ENCODE measurements at regions not wholly inside any gene's neighbourhood (a gene's known extent, or its start where the extent isn't known, plus 50 kb on each side); places are given as distances from the start of the nearest gene placed in this dataset.

- TF ChIP-seq CTCF (IDR thresholded peaks at IDR 0.05; ENCODE audit: low read depth, low read length, poor library complexity, severe bottlenecking), result no peak
- H3K9me3 ChIP-seq (ENCODE audit: control insufficient read depth, insufficient read depth, low read length), result no peaks in the 10 kb centered on the region
Measured at GRCh38 chr12:19837543-19837942, 398.3 kb downstream of the AEBP2 start.

GRCh38 chr12:19841451-19841850 is 402.2 kb downstream of the AEBP2 start:
- Histone ChIP-seq H3K4me2 (ENCODE audit: low read length) (no peak overlapping the region), H3K4me3 (ENCODE audit: low read length) (no peak overlapping the region), H3K4me1 (ENCODE audit: control insufficient read depth, low read length) (no peaks in the 10 kb centered on the region), H3F3A (ENCODE audit: control insufficient read depth, insufficient read depth) (no peaks in the 10 kb centered on the region), H3K79me2 (ENCODE audit: control insufficient read depth, low read length) (no peaks in the 10 kb centered on the region), H3K27ac (ENCODE audit: low read depth, low read length) (no peak overlapping the region), H3K9me3 (ENCODE audit: control insufficient read depth, insufficient read depth, low read length) (no peaks in the 10 kb centered on the region), H3K27me3 (ENCODE audit: control insufficient read depth, low read length) (no peaks in the 10 kb centered on the region; the same call in 1 of the 2 replicates), H4K20me1 (ENCODE audit: control insufficient read depth, insufficient read depth, low read depth, low read length) (no peaks in the 10 kb centered on the region), H3K36me3 (ENCODE audit: control insufficient read depth, low read length) (no peaks in the 10 kb centered on the region), H3K9me2 (replicated peaks; ENCODE audit: control insufficient read depth, low read length) (no peaks in the 10 kb centered on the region)
- no peak for TF ChIP-seq EZH2phosphoT487 (IDR thresholded peaks at IDR 0.05; ENCODE audit: borderline replicate concordance, low read length)
- TF ChIP-seq CTCF (IDR thresholded peaks at IDR 0.05; ENCODE audit: low read depth, low read length, poor library complexity, severe bottlenecking), result no peak

More at GRCh38 chr12:19837543-19837942, 398.3 kb downstream of the AEBP2 start:
- H3K4me3 ChIP-seq (ENCODE audit: low read length), result no peak overlapping the region
- no peaks in the 10 kb centered on the region; the same call in 1 of the 2 replicates for H3K27me3 ChIP-seq (ENCODE audit: control insufficient read depth, low read length)
- H3K9me2 ChIP-seq (replicated peaks; ENCODE audit: control insufficient read depth, low read length), result no peaks in the 10 kb centered on the region
- no peaks in the 10 kb centered on the region for H3K4me1 ChIP-seq (ENCODE audit: control insufficient read depth, low read length)
- H3K79me2 ChIP-seq (ENCODE audit: control insufficient read depth, low read length), result no peaks in the 10 kb centered on the region
- no peaks in the 10 kb centered on the region for H4K20me1 ChIP-seq (ENCODE audit: control insufficient read depth, insufficient read depth, low read depth, low read length)
- no peaks in the 10 kb centered on the region for H3K36me3 ChIP-seq (ENCODE audit: control insufficient read depth, low read length)
- H3K4me2 ChIP-seq (ENCODE audit: low read length), result no peak overlapping the region
- no peak overlapping the region for H3K27ac ChIP-seq (ENCODE audit: low read depth, low read length)
- H3F3A ChIP-seq (ENCODE audit: control insufficient read depth, insufficient read depth), result no peaks in the 10 kb centered on the region

- Histone ChIP-seq H3K4me3 (ENCODE audit: low read length) (no peak overlapping the region), H3K4me1 (ENCODE audit: control insufficient read depth, low read length) (peaks cover 6% of the 10 kb centered on the region), H3K36me3 (ENCODE audit: control insufficient read depth, low read length) (no peaks in the 10 kb centered on the region), H3K27me3 (ENCODE audit: control insufficient read depth, low read length) (no peaks in the 10 kb centered on the region; the same call in 1 of the 2 replicates), H3K9me3 (ENCODE audit: control insufficient read depth, insufficient read depth, low read length) (no peaks in the 10 kb centered on the region), H4K20me1 (ENCODE audit: control insufficient read depth, insufficient read depth, low read depth, low read length) (no peaks in the 10 kb centered on the region), H3K79me2 (ENCODE audit: control insufficient read depth, low read length) (no peaks in the 10 kb centered on the region), H3K27ac (ENCODE audit: low read depth, low read length) (no peak overlapping the region), H3F3A (ENCODE audit: control insufficient read depth, insufficient read depth) (no peaks in the 10 kb centered on the region), H3K9me2 (replicated peaks; ENCODE audit: control insufficient read depth, low read length) (no peaks in the 10 kb centered on the region), H3K4me2 (ENCODE audit: low read length) (no peak overlapping the region)
- no peak for TF ChIP-seq EZH2phosphoT487 (IDR thresholded peaks at IDR 0.05; ENCODE audit: borderline replicate concordance, low read length)
- no peak for TF ChIP-seq CTCF (IDR thresholded peaks at IDR 0.05; ENCODE audit: low read depth, low read length, poor library complexity, severe bottlenecking)
Measured at GRCh38 chr12:19842116-19842515, 402.8 kb downstream of the AEBP2 start.

GRCh38 chr12:19844224-19844623 is 404.9 kb downstream of the AEBP2 start:
- Histone ChIP-seq H3K4me1 (ENCODE audit: control insufficient read depth, low read length) (peaks cover 15% of the 10 kb centered on the region), H4K20me1 (ENCODE audit: control insufficient read depth, insufficient read depth, low read depth, low read length) (no peaks in the 10 kb centered on the region), H3K9me2 (replicated peaks; ENCODE audit: control insufficient read depth, low read length) (no peaks in the 10 kb centered on the region), H3K27ac (ENCODE audit: low read depth, low read length) (no peak overlapping the region), H3K4me2 (ENCODE audit: low read length) (no peak overlapping the region), H3K9me3 (ENCODE audit: control insufficient read depth, insufficient read depth, low read length) (no peaks in the 10 kb centered on the region), H3K4me3 (ENCODE audit: low read length) (no peak overlapping the region), H3F3A (ENCODE audit: control insufficient read depth, insufficient read depth) (no peaks in the 10 kb centered on the region), H3K27me3 (ENCODE audit: control insufficient read depth, low read length) (no peaks in the 10 kb centered on the region; the same call in 1 of the 2 replicates), H3K79me2 (ENCODE audit: control insufficient read depth, low read length) (no peaks in the 10 kb centered on the region), H3K36me3 (ENCODE audit: control insufficient read depth, low read length) (no peaks in the 10 kb centered on the region)
- TF ChIP-seq EZH2phosphoT487 (IDR thresholded peaks at IDR 0.05; ENCODE audit: borderline replicate concordance, low read length) (no peak), CTCF (IDR thresholded peaks at IDR 0.05; ENCODE audit: low read depth, low read length, poor library complexity, severe bottlenecking) (no peak)
